ENCODE measurements at regions not wholly inside any gene's neighbourhood (a gene's known extent, or its start where the extent isn't known, plus 50 kb on each side); places are given as distances from the start of the nearest gene placed in this dataset.
"Not testable (repeated sequence)": the region's sequence is repeated elsewhere in the genome, so short reads cannot be mapped to it uniquely, and the experiment has no call there.

DNA sequence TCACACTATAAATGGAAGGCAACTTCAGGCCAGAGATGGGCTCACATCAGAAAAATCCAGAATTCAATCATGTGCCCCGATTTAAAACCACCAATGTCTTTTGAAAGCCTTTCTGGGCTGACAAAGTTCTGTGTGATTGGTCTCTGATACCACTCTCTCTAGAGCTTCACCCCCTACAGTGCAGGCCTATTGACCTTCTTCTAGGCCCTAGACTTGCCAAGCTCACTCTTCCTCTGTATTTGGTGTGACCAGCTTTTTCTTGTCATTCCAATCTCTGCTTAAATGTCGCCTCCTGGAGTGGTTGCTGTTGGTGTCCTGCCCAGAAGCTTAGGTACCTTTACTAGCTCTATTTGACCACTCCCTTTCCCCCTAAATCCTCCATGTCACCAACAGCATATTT, 78.7 kb downstream of the GCNT4 start:
- Histone ChIP-seq H3K36me3 (ENCODE audit: low read length) (no peaks in the 10 kb centered on the region), H3K9ac (ENCODE audit: low read length) (no peak overlapping the region), H3K27me3 (ENCODE audit: low read length) (no peaks in the 10 kb centered on the region), H3K4me3 (ENCODE audit: insufficient read depth, low read length, poor library complexity, severe bottlenecking) (no peak overlapping the region), H3K9me3 (ENCODE audit: insufficient read depth, low read length) (no peaks in the 10 kb centered on the region), H2AFZ (ENCODE audit: low read depth, low read length, severe bottlenecking) (no peak overlapping the region), H3K9me2 (replicated peaks; ENCODE audit: insufficient read depth, low read length) (no peaks in the 10 kb centered on the region), H3K79me2 (ENCODE audit: insufficient read depth, low read length) (no peaks in the 10 kb centered on the region), H3K27ac (ENCODE audit: low read depth, low read length) (no peak overlapping the region), H4K20me1 (ENCODE audit: low read depth, low read length) (no peaks in the 10 kb centered on the region), H3F3A (ENCODE audit: insufficient read depth) (no peaks in the 10 kb centered on the region), H3K4me2 (ENCODE audit: low read depth, low read length, poor library complexity, severe bottlenecking) (no peak overlapping the region)
- TF ChIP-seq, protein P1, sequence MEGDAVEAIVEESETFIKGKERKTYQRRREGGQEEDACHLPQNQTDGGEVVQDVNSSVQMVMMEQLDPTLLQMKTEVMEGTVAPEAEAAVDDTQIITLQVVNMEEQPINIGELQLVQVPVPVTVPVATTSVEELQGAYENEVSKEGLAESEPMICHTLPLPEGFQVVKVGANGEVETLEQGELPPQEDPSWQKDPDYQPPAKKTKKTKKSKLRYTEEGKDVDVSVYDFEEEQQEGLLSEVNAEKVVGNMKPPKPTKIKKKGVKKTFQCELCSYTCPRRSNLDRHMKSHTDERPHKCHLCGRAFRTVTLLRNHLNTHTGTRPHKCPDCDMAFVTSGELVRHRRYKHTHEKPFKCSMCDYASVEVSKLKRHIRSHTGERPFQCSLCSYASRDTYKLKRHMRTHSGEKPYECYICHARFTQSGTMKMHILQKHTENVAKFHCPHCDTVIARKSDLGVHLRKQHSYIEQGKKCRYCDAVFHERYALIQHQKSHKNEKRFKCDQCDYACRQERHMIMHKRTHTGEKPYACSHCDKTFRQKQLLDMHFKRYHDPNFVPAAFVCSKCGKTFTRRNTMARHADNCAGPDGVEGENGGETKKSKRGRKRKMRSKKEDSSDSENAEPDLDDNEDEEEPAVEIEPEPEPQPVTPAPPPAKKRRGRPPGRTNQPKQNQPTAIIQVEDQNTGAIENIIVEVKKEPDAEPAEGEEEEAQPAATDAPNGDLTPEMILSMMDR (IDR thresholded peaks at IDR 0.05; ENCODE audit: insufficient read depth, low read length, poor library complexity, severe bottlenecking), result no peak
- TF ChIP-seq EZH2phosphoT487 (conservative IDR thresholded peaks at IDR 0.05; ENCODE audit: low read length), result no peak

GRCh38 chr5:74971947-74972460, 80.4 kb downstream of the GCNT4 start:
- H3K9me3 ChIP-seq (ENCODE audit: insufficient read depth, low read length), result no peaks in the 10 kb centered on the region
- no peak overlapping the region for H3K4me2 ChIP-seq (ENCODE audit: low read depth, low read length, poor library complexity, severe bottlenecking)
- no peaks in the 10 kb centered on the region for H3F3A ChIP-seq (ENCODE audit: insufficient read depth)
- H3K36me3 ChIP-seq (ENCODE audit: low read length), result no peaks in the 10 kb centered on the region
- no peak for TF ChIP-seq EZH2phosphoT487 (conservative IDR thresholded peaks at IDR 0.05; ENCODE audit: low read length)
- TF ChIP-seq, protein P1 (IDR thresholded peaks at IDR 0.05; ENCODE audit: insufficient read depth, low read length, poor library complexity, severe bottlenecking), result no peak
- H3K9me2 ChIP-seq (replicated peaks; ENCODE audit: insufficient read depth, low read length), result no peaks in the 10 kb centered on the region
- H3K4me3 ChIP-seq (ENCODE audit: insufficient read depth, low read length, poor library complexity, severe bottlenecking), result no peak overlapping the region
- H3K9ac ChIP-seq (ENCODE audit: low read length), result no peak overlapping the region
- H3K27me3 ChIP-seq (ENCODE audit: low read length), result no peaks in the 10 kb centered on the region
- no peaks in the 10 kb centered on the region for H4K20me1 ChIP-seq (ENCODE audit: low read depth, low read length)
- no peaks in the 10 kb centered on the region for H3K79me2 ChIP-seq (ENCODE audit: insufficient read depth, low read length)
- H2AFZ ChIP-seq (ENCODE audit: low read depth, low read length, severe bottlenecking), result no peak overlapping the region
- no peak overlapping the region for H3K27ac ChIP-seq (ENCODE audit: low read depth, low read length)

DNA sequence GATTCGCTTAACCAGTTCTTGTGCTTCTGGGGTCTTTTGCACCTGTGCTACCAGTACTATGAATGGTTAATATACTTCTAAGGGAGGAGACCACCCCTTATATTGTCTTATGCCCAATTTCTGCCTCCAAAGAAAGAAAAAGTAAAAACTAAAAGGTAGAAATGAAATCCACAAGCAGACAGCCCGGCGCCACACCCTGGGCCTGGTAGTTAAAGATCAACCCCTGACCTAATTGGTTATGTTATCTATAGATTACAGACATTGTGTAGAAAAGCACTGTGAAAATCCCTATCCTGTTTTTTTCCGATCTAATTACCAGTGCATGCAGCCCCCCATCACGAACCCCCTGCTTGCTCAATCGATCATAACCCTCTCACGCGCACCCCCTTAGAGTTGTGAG, 81.5 kb downstream of the GCNT4 start:
- H3K4me3 ChIP-seq (ENCODE audit: insufficient read depth, low read length, poor library complexity, severe bottlenecking); H3K27ac ChIP-seq (ENCODE audit: low read depth, low read length); H3K4me2 ChIP-seq (ENCODE audit: low read depth, low read length, poor library complexity, severe bottlenecking); H3K36me3 ChIP-seq (ENCODE audit: low read length); H4K20me1 ChIP-seq (ENCODE audit: low read depth, low read length); H2AFZ ChIP-seq (ENCODE audit: low read depth, low read length, severe bottlenecking); H3F3A ChIP-seq (ENCODE audit: insufficient read depth); H3K27me3 ChIP-seq (ENCODE audit: low read length); H3K9me2 ChIP-seq (replicated peaks; ENCODE audit: insufficient read depth, low read length); H3K79me2 ChIP-seq (ENCODE audit: insufficient read depth, low read length); H3K9ac ChIP-seq (ENCODE audit: low read length); H3K9me3 ChIP-seq (ENCODE audit: insufficient read depth, low read length): not testable (repeated sequence)

GRCh38 chr5:74969726-74970125, 82.6 kb downstream of the GCNT4 start:
- Histone ChIP-seq H3F3A (ENCODE audit: insufficient read depth) (no peaks in the 10 kb centered on the region), H3K4me3 (ENCODE audit: insufficient read depth, low read length, poor library complexity, severe bottlenecking) (no peak overlapping the region), H3K36me3 (ENCODE audit: low read length) (no peaks in the 10 kb centered on the region), H3K4me2 (ENCODE audit: low read depth, low read length, poor library complexity, severe bottlenecking) (no peak overlapping the region), H2AFZ (ENCODE audit: low read depth, low read length, severe bottlenecking) (no peak overlapping the region), H4K20me1 (ENCODE audit: low read depth, low read length) (no peaks in the 10 kb centered on the region), H3K79me2 (ENCODE audit: insufficient read depth, low read length) (no peaks in the 10 kb centered on the region), H3K9me3 (ENCODE audit: insufficient read depth, low read length) (no peaks in the 10 kb centered on the region), H3K27ac (ENCODE audit: low read depth, low read length) (no peak overlapping the region), H3K9ac (ENCODE audit: low read length) (no peak overlapping the region), H3K27me3 (ENCODE audit: low read length) (no peaks in the 10 kb centered on the region), H3K9me2 (replicated peaks; ENCODE audit: insufficient read depth, low read length) (no peaks in the 10 kb centered on the region)
- TF ChIP-seq, protein P1 (IDR thresholded peaks at IDR 0.05; ENCODE audit: insufficient read depth, low read length, poor library complexity, severe bottlenecking), result no peak
- no peak for TF ChIP-seq EZH2phosphoT487 (conservative IDR thresholded peaks at IDR 0.05; ENCODE audit: low read length)
